ENCODE measurements at regions not wholly inside any gene's neighbourhood (a gene's known extent, or its start where the extent isn't known, plus 50 kb on each side); places are given as distances from the start of the nearest gene placed in this dataset.

- in situ Hi-C loops (cut with MboI; ENCODE audit: low pct_unique_long_range_greater_than_20kb, low sequenced_read_pairs, unreplicated experiment), result no loop called here
- TF ChIP-seq CTCF (IDR thresholded peaks at IDR 0.05; ENCODE audit: extremely low read depth, insufficient read depth, missing control alignments), result no peak
- no peak for DNase-seq (ENCODE audit: low spot score)
Observed at GRCh38 chr6:43869792-43870659, 100.0 kb downstream of the VEGFA start.

- in situ Hi-C loops (cut with MboI; ENCODE audit: low pct_unique_long_range_greater_than_20kb, low sequenced_read_pairs, unreplicated experiment), result no loop called here
Observed at GRCh38 chr6:43869079-43869710, 99.2 kb downstream of the VEGFA start.

DNA sequence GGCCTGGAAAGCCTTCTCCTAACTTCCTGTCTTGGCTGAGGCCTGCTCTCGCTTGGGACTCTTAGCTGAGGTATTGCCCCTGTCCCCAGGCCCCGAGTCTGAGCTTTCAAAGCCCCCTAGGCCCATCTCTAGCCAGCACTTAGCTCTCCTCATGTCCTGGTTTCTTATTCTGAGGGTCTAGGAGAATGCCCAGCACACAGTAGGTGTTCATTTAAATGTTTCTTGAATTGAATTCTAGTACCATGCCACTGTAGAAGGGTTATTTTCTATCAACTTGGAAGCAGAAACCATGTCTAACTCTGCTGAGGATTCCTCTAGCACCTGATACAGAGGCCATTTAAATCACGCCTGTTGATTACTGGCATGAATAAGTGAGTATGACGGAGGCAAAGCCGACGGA lies 98.5 kb downstream of the VEGFA start:
- in situ Hi-C loops (cut with MboI; ENCODE audit: low pct_unique_long_range_greater_than_20kb, low sequenced_read_pairs, unreplicated experiment), result no loop called here
- TF ChIP-seq CTCF (IDR thresholded peaks at IDR 0.05; ENCODE audit: extremely low read depth, insufficient read depth, missing control alignments), result no peak
- no peak for DNase-seq (ENCODE audit: low spot score)

More at GRCh38 chr6:43869079-43869710, 99.2 kb downstream of the VEGFA start:
- no peak for TF ChIP-seq CTCF (IDR thresholded peaks at IDR 0.05; ENCODE audit: extremely low read depth, insufficient read depth, missing control alignments)
- no peak for DNase-seq (ENCODE audit: low spot score)

GRCh38 chr6:43867996-43868395 lies 98.0 kb downstream of the VEGFA start:
- in situ Hi-C loops (cut with MboI; ENCODE audit: low pct_unique_long_range_greater_than_20kb, low sequenced_read_pairs, unreplicated experiment), result no loop called here
- no peak for TF ChIP-seq CTCF (IDR thresholded peaks at IDR 0.05; ENCODE audit: extremely low read depth, insufficient read depth, missing control alignments)
- no peak for DNase-seq (ENCODE audit: low spot score)

GRCh38 chr6:43867246-43867645 lies 97.2 kb downstream of the VEGFA start:
- in situ Hi-C loops (cut with MboI; ENCODE audit: low pct_unique_long_range_greater_than_20kb, low sequenced_read_pairs, unreplicated experiment), result no loop called here

More at GRCh38 chr6:43867246-43867645, 97.2 kb downstream of the VEGFA start:
- DNase-seq (ENCODE audit: low spot score), result no peak
- no peak for TF ChIP-seq CTCF (IDR thresholded peaks at IDR 0.05; ENCODE audit: extremely low read depth, insufficient read depth, missing control alignments)

Data from GM13977 (cell line).